ENCODE measurements at regions not wholly inside any gene's neighbourhood (a gene's known extent, or its start where the extent isn't known, plus 50 kb on each side); places are given as distances from the start of the nearest gene placed in this dataset.
A peak's percentile ranks its signal among the peaks of the same experiment; 100 is the strongest.

- no peak for DNase-seq (ENCODE audit: low read depth)
- no peak overlapping the region for H3K4me3 ChIP-seq (replicated peaks; ENCODE audit: low read depth, low read length)
- TF ChIP-seq CTCF (IDR thresholded peaks at IDR 0.05; ENCODE audit: low read length, missing control alignments) = no peak
Observed at GRCh38 chr6:67667637-67668422, 967.3 kb upstream of the ADGRB3 start.

- DNase-seq (ENCODE audit: low read depth) = peak; percentile 2
- no peak overlapping the region for H3K4me3 ChIP-seq (replicated peaks; ENCODE audit: low read depth, low read length)
- TF ChIP-seq CTCF (IDR thresholded peaks at IDR 0.05; ENCODE audit: low read length, missing control alignments) = no peak
Observed at GRCh38 chr6:67666177-67666964, 968.7 kb upstream of the ADGRB3 start.

GRCh38 chr6:67664942-67665341, 970.1 kb upstream of the ADGRB3 start:
- DNase-seq (ENCODE audit: low read depth) = no peak
- no peak overlapping the region for H3K4me3 ChIP-seq (replicated peaks; ENCODE audit: low read depth, low read length)
- TF ChIP-seq CTCF (IDR thresholded peaks at IDR 0.05; ENCODE audit: low read length, missing control alignments) = no peak

GRCh38 chr6:67663105-67663895, 971.8 kb upstream of the ADGRB3 start:
- TF ChIP-seq CTCF (IDR thresholded peaks at IDR 0.05; ENCODE audit: low read length, missing control alignments) = no peak
- no peak for DNase-seq (ENCODE audit: low read depth)
- no peak overlapping the region for H3K4me3 ChIP-seq (replicated peaks; ENCODE audit: low read depth, low read length)

GRCh38 chr6:67653561-67653960, 981.5 kb upstream of the ADGRB3 start:
- no peak for DNase-seq (ENCODE audit: low read depth)
- TF ChIP-seq CTCF (IDR thresholded peaks at IDR 0.05; ENCODE audit: low read length, missing control alignments) = no peak

GRCh38 chr6:67646550-67646949, 988.5 kb upstream of the ADGRB3 start:
- no peak for TF ChIP-seq CTCF (IDR thresholded peaks at IDR 0.05; ENCODE audit: low read length, missing control alignments)
- no peak for DNase-seq (ENCODE audit: low read depth)
- H3K4me3 ChIP-seq (replicated peaks; ENCODE audit: low read depth, low read length) = no peak overlapping the region

More at GRCh38 chr6:67653561-67653960, 981.5 kb upstream of the ADGRB3 start:
- H3K4me3 ChIP-seq (replicated peaks; ENCODE audit: low read depth, low read length) = no peak overlapping the region

Measured in fibroblast of pulmonary artery (primary cell).